MM.1S (cell line): ENCODE measurements at regions not wholly inside any gene's neighbourhood (a gene's known extent, or its start where the extent isn't known, plus 50 kb on each side); places are given as distances from the start of the nearest gene placed in this dataset.

Experiments
- EZH2 ChIP-seq: fragments of 300-600 bp; sonication (generic); optimal IDR thresholded peaks from 2 replicates; pipeline ENCODE3; 2017; ENCODE audit warnings: low read depth, mild to moderate bottlenecking, antibody characterized with exemption, low read length, mixed read lengths
- EZH2phosphoT487 ChIP-seq: fragments of 300-600 bp; sonication (generic); IDR thresholded peaks from 2 replicates; pipeline ENCODE4 v1.6.1; 2018; ENCODE audit warnings: antibody characterized with exemption, low read length
- TF ChIP-seq, protein P1 (sequence below): fragments of 300-600 bp; sonication (generic); IDR thresholded peaks from 2 replicates; pipeline ENCODE4 v1.5.1; 2016; ENCODE audit warnings: antibody characterized with exemption, low read length, mixed read lengths

DNA sequence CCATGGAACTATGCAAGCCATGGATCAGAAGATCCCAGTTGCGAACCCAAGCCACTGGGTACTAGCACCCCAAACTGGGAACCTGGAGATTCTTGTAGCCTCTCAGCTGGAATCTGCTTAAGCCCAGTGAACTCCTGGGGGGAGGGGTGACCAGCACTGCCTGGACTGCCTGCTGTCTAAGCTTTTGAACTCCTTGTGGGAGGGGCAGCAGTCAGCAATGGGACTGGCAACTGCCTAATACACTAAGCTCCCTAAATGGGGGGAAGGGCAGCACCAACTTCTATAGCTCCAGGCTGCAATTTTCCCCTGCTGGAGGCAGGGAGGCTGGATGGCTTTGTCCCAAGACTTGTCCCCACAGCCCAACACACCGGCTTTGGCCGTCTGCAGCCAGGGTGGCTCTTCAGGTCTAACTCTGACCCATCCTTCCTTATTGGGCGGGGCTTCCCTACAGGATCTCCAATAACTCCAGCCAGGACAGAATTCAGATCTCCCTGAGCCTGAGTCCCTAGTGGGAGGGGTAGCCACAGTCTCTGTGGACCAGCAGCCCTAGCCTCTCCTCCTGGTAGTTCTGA lies 485.1 kb downstream of the SOX5 start:
- TF ChIP-seq, protein P1, sequence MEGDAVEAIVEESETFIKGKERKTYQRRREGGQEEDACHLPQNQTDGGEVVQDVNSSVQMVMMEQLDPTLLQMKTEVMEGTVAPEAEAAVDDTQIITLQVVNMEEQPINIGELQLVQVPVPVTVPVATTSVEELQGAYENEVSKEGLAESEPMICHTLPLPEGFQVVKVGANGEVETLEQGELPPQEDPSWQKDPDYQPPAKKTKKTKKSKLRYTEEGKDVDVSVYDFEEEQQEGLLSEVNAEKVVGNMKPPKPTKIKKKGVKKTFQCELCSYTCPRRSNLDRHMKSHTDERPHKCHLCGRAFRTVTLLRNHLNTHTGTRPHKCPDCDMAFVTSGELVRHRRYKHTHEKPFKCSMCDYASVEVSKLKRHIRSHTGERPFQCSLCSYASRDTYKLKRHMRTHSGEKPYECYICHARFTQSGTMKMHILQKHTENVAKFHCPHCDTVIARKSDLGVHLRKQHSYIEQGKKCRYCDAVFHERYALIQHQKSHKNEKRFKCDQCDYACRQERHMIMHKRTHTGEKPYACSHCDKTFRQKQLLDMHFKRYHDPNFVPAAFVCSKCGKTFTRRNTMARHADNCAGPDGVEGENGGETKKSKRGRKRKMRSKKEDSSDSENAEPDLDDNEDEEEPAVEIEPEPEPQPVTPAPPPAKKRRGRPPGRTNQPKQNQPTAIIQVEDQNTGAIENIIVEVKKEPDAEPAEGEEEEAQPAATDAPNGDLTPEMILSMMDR, result no peak
- no peak for TF ChIP-seq EZH2phosphoT487
- no peak for TF ChIP-seq EZH2
